Osteoblast (primary cell): ENCODE measurements at regions not wholly inside any gene's neighbourhood (a gene's known extent, or its start where the extent isn't known, plus 50 kb on each side); places are given as distances from the start of the nearest gene placed in this dataset.

Source experiments
- DNase-seq: peaks from one replicate; pipeline ENCODE4 v3.0.0; 2011; ENCODE audit warnings: low spot score, mixed read lengths; ENCODE audit not compliant: insufficient read length; ENCODE audit errors: missing footprints
- H2AFZ ChIP-seq: 2 replicates; pipeline ENCODE4 v1.6.0; 2011; ENCODE audit warnings: mild to moderate bottlenecking, low read length
- H3K27ac ChIP-seq: 2 replicates; pipeline ENCODE4 v1.5.1; 2011; ENCODE audit warnings: mild to moderate bottlenecking, low read depth, low read length, moderate library complexity
- H3K27me3 ChIP-seq: 2 replicates; pipeline ENCODE4 v1.6.0; 2012; ENCODE audit warnings: mild to moderate bottlenecking, control low read depth, inconsistent platforms, low read length, moderate library complexity; ENCODE audit not compliant: insufficient read depth
- H3K36me3 ChIP-seq: 2 replicates; pipeline ENCODE4 v1.5.1; 2011; ENCODE audit warnings: mild to moderate bottlenecking, low read length, control low read depth, moderate library complexity; ENCODE audit not compliant: insufficient read depth
- H3K4me1 ChIP-seq: 2 replicates; pipeline ENCODE4 v1.5.1; 2011; ENCODE audit warnings: mild to moderate bottlenecking, low read length, control low read depth, moderate library complexity; ENCODE audit not compliant: insufficient read depth
- H3K4me2 ChIP-seq: 2 replicates; pipeline ENCODE4 v1.6.0; 2011; ENCODE audit warnings: mild to moderate bottlenecking, low read length; ENCODE audit not compliant: insufficient read depth
- H3K4me3 ChIP-seq: fragments of 200-600 bp; sonication (generic); 3 replicates; pipeline ENCODE4 v1.5.1; 2012; ENCODE audit warnings: mild to moderate bottlenecking, low read length, inconsistent platforms; ENCODE audit not compliant: insufficient read depth
- H3K79me2 ChIP-seq: 2 replicates; pipeline ENCODE4 v1.6.0; 2012; ENCODE audit warnings: mild to moderate bottlenecking, low read length, control low read depth, inconsistent platforms; ENCODE audit not compliant: insufficient read depth
- H3K9me3 ChIP-seq: 2 replicates; pipeline ENCODE4 v1.5.1; 2011; ENCODE audit warnings: low read depth, low read length, control low read depth
- H4K20me1 ChIP-seq: 2 replicates; pipeline ENCODE4 v1.6.0; 2012; ENCODE audit warnings: mild to moderate bottlenecking, low read length, control low read depth; ENCODE audit not compliant: insufficient read depth
- TF ChIP-seq, protein P1 (sequence below): IDR thresholded peaks from 2 replicates; pipeline ENCODE4 v1.5.1; 2011; ENCODE audit warnings: mild to moderate bottlenecking, low read depth, low read length, moderate library complexity; ENCODE audit errors: extremely low read depth

DNA sequence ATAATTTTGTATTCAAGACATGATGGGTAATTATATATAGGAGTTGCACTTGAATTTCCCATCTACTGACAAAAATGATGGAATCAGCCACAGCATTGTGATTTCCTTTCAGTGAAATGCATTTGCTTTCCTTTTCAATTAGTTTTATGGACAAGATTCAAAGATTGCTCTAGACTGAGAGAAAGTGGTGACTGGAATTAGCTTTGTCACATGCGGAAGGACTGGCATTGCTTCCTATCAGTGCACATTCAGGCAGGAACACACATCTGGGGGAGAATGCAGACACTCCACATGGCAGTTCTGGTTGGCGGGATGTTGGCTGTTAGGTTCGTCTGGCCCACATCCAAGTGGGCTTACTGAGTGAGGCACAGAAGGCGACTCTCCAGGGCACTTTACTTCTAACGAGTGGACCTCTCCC lies 399.3 kb upstream of the RGMA start:
- H3K27ac ChIP-seq, result no peak overlapping the region
- H4K20me1 ChIP-seq, result no peaks in the 10 kb centered on the region
- no peak overlapping the region for H3K4me2 ChIP-seq
- H3K4me3 ChIP-seq, result no peak overlapping the region
- no peaks in the 10 kb centered on the region for H3K4me1 ChIP-seq
- no peaks in the 10 kb centered on the region for H3K9me3 ChIP-seq
- TF ChIP-seq, protein P1, sequence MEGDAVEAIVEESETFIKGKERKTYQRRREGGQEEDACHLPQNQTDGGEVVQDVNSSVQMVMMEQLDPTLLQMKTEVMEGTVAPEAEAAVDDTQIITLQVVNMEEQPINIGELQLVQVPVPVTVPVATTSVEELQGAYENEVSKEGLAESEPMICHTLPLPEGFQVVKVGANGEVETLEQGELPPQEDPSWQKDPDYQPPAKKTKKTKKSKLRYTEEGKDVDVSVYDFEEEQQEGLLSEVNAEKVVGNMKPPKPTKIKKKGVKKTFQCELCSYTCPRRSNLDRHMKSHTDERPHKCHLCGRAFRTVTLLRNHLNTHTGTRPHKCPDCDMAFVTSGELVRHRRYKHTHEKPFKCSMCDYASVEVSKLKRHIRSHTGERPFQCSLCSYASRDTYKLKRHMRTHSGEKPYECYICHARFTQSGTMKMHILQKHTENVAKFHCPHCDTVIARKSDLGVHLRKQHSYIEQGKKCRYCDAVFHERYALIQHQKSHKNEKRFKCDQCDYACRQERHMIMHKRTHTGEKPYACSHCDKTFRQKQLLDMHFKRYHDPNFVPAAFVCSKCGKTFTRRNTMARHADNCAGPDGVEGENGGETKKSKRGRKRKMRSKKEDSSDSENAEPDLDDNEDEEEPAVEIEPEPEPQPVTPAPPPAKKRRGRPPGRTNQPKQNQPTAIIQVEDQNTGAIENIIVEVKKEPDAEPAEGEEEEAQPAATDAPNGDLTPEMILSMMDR, result no peak
- no peak overlapping the region for H2AFZ ChIP-seq
- no peaks in the 10 kb centered on the region for H3K79me2 ChIP-seq
- H3K27me3 ChIP-seq, result no peaks in the 10 kb centered on the region
- H3K36me3 ChIP-seq, result no peaks in the 10 kb centered on the region
- no peak for DNase-seq

DNA sequence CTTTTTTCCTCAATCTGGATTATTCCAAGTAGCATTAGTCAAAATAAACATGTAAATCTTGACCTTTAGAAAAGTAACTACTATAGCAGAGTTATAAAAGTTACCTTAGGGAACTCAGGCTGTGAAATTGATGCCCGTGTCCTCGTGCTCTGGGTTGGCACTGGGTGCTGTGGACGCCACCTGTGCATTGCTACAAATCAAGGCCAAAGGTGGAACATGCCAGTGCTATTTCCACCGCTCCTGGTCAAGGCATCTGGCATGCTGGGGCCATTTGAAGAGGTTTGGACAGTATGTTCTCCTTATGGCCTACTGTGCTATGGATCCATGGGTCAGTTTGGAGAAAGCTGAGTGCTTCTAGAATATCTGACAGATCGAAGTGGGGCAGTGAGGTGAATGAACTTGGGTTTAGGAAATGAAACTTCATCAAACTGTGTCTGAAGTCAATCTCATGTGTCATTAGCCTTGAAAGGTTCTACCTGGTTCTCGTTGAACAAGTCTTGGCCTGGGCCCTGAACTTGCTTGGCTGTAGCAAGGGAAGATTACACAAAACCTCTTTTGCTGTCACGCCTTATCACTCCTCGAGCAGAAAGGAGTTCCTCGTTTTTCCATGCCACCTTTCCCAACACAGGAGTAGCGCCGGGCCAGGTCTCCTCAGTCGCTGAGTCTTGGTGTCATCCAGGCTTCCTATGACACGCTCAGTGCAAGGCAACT lies 397.6 kb upstream of the RGMA start:
- Histone ChIP-seq H3K27me3 (no peaks in the 10 kb centered on the region), H4K20me1 (no peaks in the 10 kb centered on the region), H3K79me2 (no peaks in the 10 kb centered on the region), H3K4me3 (no peak overlapping the region), H2AFZ (no peak overlapping the region), H3K9me3 (no peaks in the 10 kb centered on the region), H3K27ac (no peak overlapping the region), H3K36me3 (no peaks in the 10 kb centered on the region), H3K4me2 (no peak overlapping the region), H3K4me1 (no peaks in the 10 kb centered on the region)
- no peak for DNase-seq
- TF ChIP-seq, protein P1, result no peak

DNA sequence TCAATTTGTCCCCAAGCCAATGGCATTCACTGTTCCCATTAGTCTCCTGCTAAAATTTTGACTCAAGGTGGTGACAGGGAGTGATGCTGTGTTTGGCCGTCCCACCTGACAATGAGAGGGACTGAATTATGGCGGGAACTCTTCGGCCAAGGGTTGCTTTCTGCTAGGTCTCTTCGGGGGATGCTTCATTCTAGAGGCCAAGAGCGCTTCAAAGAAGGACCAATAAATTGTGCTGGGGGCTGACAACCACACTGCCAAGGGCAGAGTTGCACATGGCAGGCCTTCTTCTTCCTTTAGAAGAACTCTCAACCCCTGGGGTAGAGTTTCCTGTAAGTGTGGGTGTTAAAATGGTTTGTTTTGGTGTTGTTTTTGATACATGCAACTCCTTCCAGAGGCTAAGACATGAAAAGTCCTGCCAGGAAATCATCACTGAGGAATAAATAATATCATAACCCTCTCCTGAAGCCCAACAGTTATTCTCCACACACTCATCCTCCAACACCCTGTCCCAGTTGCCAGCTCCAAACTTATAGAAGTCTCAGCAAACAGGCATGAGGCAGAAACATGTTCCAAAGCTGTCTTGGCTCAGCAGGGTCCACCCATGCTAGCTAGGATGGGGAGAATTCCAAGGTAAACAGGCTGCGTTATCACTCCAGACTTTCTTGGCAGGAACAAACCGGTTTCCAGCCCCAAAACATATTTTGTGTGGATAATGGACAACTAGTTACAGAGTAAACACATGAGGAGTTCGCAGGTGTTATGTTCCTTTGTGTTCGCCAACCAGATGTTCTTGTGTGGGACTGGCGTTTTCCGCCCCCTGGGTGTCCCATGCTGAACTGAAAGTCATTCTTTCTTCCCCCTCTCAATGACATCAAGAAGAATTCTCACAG lies 396.7 kb upstream of the RGMA start:
- TF ChIP-seq, protein P1, result no peak

DNA sequence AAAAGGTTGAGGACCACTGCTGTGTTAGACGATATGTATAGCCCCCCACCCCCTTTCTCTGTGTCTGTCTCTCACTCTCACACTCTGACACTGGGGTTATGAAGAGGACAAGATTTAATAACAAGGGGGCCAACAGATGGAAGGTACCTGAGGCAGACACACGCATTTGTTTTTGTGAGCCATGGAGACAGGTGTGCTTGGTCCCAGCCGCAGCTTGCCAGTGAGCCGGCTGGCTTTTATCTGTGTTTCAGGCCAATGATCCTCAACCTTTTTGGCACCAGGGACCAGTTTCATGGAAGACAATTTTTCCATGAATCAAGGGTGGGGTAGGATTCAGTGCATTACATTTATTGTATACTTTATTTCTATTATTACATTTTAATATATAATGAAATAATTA lies 394.9 kb upstream of the RGMA start:
- TF ChIP-seq, protein P1, result no peak
- Histone ChIP-seq H3K36me3 (no peaks in the 10 kb centered on the region), H2AFZ (no peak overlapping the region), H3K27ac (no peak overlapping the region), H3K27me3 (no peaks in the 10 kb centered on the region), H3K79me2 (no peaks in the 10 kb centered on the region), H3K4me2 (no peak overlapping the region), H3K9me3 (no peaks in the 10 kb centered on the region), H3K4me1 (no peaks in the 10 kb centered on the region), H3K4me3 (no peak overlapping the region), H4K20me1 (no peaks in the 10 kb centered on the region)
- DNase-seq, result no peak

More for the DNA sequence above, 396.7 kb upstream of the RGMA start:
- Histone ChIP-seq H3K27ac (no peak overlapping the region), H3K27me3 (no peaks in the 10 kb centered on the region), H4K20me1 (no peaks in the 10 kb centered on the region), H2AFZ (no peak overlapping the region), H3K4me1 (no peaks in the 10 kb centered on the region), H3K9me3 (no peaks in the 10 kb centered on the region), H3K4me3 (no peak overlapping the region), H3K79me2 (no peaks in the 10 kb centered on the region), H3K4me2 (no peak overlapping the region), H3K36me3 (no peaks in the 10 kb centered on the region)
- no peak for DNase-seq
